NT2/D1 (cell line): ENCODE measurements at regions not wholly inside any gene's neighbourhood (a gene's known extent, or its start where the extent isn't known, plus 50 kb on each side); places are given as distances from the start of the nearest gene placed in this dataset.

ENCODE experiments used
- DNase-seq: peaks from one replicate; pipeline ENCODE4 v3.0.0-alpha.2; 2011; ENCODE audit warnings: low read depth, low spot score
- H3K27me3 ChIP-seq: 2 replicates; pipeline ENCODE4 v1.6.0; 2011; ENCODE audit warnings: mild to moderate bottlenecking; ENCODE audit not compliant: insufficient read length, insufficient read depth
- H3K36me3 ChIP-seq: 2 replicates; pipeline ENCODE4 v1.6.1; 2011; ENCODE audit warnings: mild to moderate bottlenecking, low read length, mixed read lengths; ENCODE audit not compliant: insufficient read depth, insufficient read length
- H3K4me1 ChIP-seq: 2 replicates; pipeline ENCODE4 v1.5.1; 2011; ENCODE audit not compliant: insufficient read depth, insufficient read length
- H3K4me3 ChIP-seq: 2 replicates; pipeline ENCODE4 v1.5.1; 2011; ENCODE audit warnings: low read depth; ENCODE audit not compliant: insufficient read length
- H3K9ac ChIP-seq: 2 replicates; pipeline ENCODE4 v1.6.0; 2011; ENCODE audit warnings: low read depth; ENCODE audit not compliant: insufficient read length
- H3K9me3 ChIP-seq: 2 replicates; pipeline ENCODE4 v1.5.1; 2011; ENCODE audit warnings: mild to moderate bottlenecking, low read length; ENCODE audit not compliant: insufficient read depth
- SUZ12 ChIP-seq: IDR thresholded peaks from 2 replicates; pipeline ENCODE4 v1.6.1; 2011; ENCODE audit not compliant: insufficient read length, insufficient read depth; ENCODE audit errors: extremely low read depth
- YY1 ChIP-seq: IDR thresholded peaks from 2 replicates; pipeline ENCODE4 v1.6.1; 2011; ENCODE audit not compliant: insufficient read length, insufficient read depth
- ZNF274 ChIP-seq: IDR thresholded peaks from 2 replicates; pipeline ENCODE4 v1.6.1; 2011; ENCODE audit warnings: mild to moderate bottlenecking, low read depth, low read length

DNA sequence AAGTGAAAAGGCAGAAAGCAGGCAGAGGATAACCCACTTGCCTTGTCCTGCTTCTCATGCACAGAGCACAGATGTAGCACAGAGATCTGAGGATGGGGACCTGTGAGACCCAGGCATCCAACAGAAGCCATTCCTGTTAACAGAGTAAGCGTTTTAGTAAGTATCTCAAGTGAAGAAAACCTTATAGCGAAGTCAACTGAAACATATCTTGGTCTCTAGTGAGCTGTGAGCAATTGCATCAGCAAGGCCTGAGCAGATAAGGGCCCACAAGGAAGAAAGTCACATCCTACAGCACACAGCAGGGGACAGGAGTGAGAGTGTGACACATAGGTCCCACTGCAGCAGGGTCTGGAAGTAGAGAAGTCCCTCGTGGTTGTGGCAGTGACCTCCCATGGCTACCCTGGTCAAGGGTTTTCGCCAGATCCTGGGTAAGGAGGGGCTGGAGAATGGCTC, 248.7 kb upstream of the TNP1 start:
- no peak for DNase-seq
- Histone ChIP-seq H3K36me3 (no peaks in the 10 kb centered on the region), H3K4me1 (no peaks in the 10 kb centered on the region), H3K9ac (no peak overlapping the region), H3K27me3 (no peaks in the 10 kb centered on the region), H3K9me3 (no peaks in the 10 kb centered on the region), H3K4me3 (no peak overlapping the region)
- TF ChIP-seq SUZ12 (no peak), YY1 (no peak), ZNF274 (no peak)

DNA sequence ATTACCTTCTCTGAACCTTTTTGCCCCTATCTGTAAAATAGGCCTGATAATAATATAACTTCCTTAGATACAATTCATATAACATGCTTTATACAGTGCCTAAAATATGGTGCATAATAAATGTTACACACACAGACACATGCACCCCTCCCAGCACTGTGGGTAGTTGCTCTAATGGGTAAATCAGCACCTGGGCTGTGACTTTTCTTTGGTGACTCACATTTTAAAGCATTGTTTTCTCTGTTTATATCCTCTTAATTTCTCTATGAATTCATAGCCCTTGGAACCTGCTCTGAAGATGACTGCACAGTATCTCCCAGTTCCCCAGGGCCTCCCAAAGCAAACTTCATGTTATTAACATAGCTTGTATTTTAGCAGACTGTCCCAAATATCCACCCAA, 248.2 kb upstream of the TNP1 start:
- H3K4me1 ChIP-seq: no peaks in the 10 kb centered on the region
- no peak for DNase-seq
- no peaks in the 10 kb centered on the region for H3K27me3 ChIP-seq
- no peak overlapping the region for H3K9ac ChIP-seq
- H3K36me3 ChIP-seq: no peaks in the 10 kb centered on the region
- TF ChIP-seq ZNF274 (no peak), YY1 (no peak), SUZ12 (no peak)
- no peak overlapping the region for H3K4me3 ChIP-seq
- H3K9me3 ChIP-seq: no peaks in the 10 kb centered on the region

DNA sequence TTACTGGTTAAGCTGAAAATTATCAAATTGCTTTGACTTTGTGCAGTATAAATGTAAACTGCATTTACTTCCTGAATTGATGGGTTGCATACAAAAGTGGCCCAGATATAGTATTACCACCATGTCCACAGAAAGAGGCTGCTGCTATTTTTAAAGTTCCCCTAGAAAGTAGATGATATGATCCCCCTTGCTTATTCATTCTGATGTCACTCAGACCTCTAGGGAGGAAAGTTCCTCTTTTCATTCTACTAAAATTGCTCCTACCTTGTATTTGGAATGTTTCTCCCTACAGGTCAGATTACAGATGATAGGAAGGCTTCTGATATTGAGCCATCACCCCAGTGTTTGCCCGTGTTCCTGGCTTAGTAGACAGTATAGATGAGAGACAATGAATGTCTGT, 247.6 kb upstream of the TNP1 start:
- no peak overlapping the region for H3K4me3 ChIP-seq
- H3K9me3 ChIP-seq: no peaks in the 10 kb centered on the region
- H3K36me3 ChIP-seq: no peaks in the 10 kb centered on the region
- no peak for DNase-seq
- H3K27me3 ChIP-seq: no peaks in the 10 kb centered on the region
- no peaks in the 10 kb centered on the region for H3K4me1 ChIP-seq
- H3K9ac ChIP-seq: no peak overlapping the region
- TF ChIP-seq ZNF274: no peak
- TF ChIP-seq YY1: no peak
- TF ChIP-seq SUZ12: no peak

DNA sequence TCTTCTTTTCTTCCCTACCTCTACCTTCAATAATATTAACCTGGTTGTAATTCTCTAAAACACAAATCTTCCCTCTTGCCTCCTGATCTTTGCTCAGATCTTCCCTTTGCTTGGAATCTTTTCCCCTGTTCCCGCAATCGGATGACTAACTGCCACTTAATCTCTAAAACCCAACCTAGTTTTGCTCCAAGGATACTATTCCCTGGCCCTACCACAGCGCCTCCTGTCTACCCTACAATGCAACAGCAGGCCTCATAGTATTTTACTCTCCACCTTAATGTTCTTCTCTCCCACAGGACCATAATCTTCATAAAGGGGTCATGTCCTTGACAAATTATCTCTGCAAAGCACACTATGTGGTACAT, 246.8 kb upstream of the TNP1 start:
- Histone ChIP-seq H3K36me3 (no peaks in the 10 kb centered on the region), H3K4me1 (no peaks in the 10 kb centered on the region), H3K9ac (no peak overlapping the region), H3K27me3 (no peaks in the 10 kb centered on the region), H3K4me3 (no peak overlapping the region), H3K9me3 (no peaks in the 10 kb centered on the region)
- TF ChIP-seq SUZ12 (no peak), YY1 (no peak)
- DNase-seq: no peak

DNA sequence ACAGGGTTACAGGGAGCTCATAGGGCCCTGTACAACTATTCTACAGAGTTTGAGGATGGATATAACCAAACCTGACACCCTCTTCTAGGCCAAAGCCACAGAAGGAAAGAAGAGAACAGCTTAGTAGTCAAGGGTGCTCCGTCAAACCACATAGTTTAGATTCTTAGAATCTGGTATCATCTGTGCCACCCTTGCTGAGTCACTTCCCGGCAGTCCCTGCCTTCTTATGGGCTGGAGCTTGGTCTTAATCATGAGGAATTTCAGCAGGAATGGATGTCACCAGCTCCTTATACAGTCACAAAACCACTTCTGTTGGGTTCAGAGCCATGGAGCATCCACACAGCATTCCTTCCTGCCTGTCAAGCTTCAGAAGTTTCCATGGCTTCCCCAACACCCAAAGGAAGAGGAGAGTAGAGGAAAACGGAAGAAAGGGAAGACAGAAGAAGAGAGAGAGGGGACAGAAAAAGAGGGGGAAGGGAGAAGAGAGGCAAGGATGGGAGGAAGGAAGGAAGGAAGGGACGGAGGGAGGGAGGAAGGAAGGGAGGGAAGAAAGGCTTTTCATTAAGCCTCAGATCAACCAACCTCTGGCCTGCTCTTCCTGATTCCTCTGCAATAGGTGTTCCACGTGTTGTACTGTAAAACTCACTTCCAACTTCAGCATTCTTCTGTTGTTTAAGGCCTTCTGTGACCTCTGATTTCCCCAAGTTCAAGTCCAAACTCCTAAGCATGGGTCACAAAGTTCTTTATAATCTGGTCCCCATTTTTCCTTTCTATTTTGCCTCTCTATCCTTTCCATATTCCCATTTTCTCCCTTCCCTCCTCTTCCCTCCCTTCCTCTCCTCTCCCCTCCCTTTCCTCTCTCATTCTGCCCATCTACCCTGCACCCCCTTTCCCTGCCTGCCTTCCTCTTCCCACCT, 246.1 kb upstream of the TNP1 start:
- Histone ChIP-seq H3K4me3 (no peak overlapping the region), H3K9me3 (no peaks in the 10 kb centered on the region), H3K27me3 (no peaks in the 10 kb centered on the region), H3K36me3 (no peaks in the 10 kb centered on the region), H3K9ac (no peak overlapping the region), H3K4me1 (no peaks in the 10 kb centered on the region)
- no peak for DNase-seq
- TF ChIP-seq SUZ12 (no peak), ZNF274 (no peak), YY1 (no peak)

DNA sequence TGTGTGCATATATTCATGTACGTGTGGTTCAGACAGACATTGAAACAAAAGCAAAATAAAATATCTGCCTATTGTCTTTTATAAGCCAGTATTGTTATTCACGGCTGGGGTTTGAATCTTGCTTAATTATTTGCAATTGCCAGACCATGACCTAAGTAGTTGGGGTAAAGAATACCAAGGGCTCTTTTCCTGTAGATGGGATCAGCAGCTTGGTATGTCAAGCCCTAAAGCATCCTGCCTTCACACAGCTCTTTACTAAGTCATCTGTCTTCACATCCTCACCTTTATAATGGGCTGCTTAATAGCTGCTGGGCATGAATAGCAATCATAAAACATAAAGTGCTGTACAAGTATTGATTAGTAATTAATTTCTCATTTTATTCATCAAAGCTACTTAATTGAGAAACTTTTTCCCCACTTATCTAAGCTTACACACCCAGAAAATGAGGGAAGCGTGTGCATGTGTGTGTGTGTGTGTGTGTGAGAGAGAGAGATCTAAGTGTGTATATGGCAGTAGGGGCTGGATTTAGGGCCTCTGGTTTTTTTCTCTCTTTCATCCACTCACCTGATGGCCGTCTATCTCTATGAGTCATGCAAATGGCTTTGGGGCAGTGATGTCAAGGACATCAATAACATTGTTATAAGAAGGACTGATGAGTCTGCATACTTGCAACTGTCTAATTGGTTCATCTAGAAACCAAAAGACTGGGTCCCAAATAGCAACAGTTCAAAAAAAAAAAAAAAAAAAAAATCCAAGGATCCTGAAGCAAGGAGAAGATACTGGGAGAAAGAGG, 244.1 kb upstream of the TNP1 start:
- H3K27me3 ChIP-seq: no peaks in the 10 kb centered on the region
- H3K4me3 ChIP-seq: no peak overlapping the region
- DNase-seq: no peak
- no peaks in the 10 kb centered on the region for H3K9me3 ChIP-seq
- TF ChIP-seq SUZ12: no peak
- no peak for TF ChIP-seq ZNF274
- TF ChIP-seq YY1: no peak
- H3K36me3 ChIP-seq: no peaks in the 10 kb centered on the region
- no peak overlapping the region for H3K9ac ChIP-seq
- no peaks in the 10 kb centered on the region for H3K4me1 ChIP-seq

DNA sequence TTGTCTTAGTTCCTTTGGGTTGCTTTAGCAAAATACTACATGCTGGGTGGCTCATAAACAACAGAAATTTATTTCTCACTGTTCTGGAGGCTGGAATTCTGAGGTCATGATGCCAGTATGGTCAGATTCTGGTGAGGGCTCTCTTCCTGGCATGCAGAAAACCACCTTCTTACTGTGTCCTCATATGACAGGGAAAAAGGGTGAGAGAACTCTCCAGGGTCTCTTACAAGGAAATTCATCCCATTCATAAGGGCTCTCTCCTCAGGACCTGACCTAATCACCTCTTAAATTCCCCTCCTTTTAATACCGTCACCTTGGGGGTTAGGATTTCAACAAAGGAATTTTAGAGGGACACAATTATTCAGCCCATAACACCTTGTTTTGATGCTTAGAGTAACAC, 243.1 kb upstream of the TNP1 start:
- DNase-seq: no peak
- Histone ChIP-seq H3K9me3 (no peaks in the 10 kb centered on the region), H3K4me3 (no peak overlapping the region), H3K36me3 (no peaks in the 10 kb centered on the region), H3K4me1 (no peaks in the 10 kb centered on the region), H3K9ac (no peak overlapping the region), H3K27me3 (no peaks in the 10 kb centered on the region)
- TF ChIP-seq YY1 (no peak), SUZ12 (no peak), ZNF274 (no peak)
